ENCODE measurements at regions not wholly inside any gene's neighbourhood (a gene's known extent, or its start where the extent isn't known, plus 50 kb on each side); places are given as distances from the start of the nearest gene placed in this dataset.

DNA sequence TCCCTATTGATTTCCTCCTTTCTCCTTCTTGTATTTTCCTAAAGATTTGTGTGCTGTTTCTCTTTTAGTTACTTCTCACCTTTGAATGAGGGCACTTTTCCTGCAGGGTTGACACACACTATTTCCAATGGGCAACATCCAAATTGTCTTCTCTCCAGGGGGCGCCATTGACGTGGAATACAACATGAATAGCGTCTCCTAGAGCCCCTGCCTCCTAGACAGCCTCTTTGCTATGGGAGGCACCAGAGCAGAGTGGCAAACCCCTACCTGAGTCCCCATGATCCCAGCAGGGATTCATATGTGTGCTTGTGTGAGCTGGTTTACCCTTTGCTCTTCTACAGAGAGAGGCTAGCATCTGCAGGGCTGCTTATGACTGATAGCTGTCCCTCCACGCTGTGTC lies 61.3 kb upstream of the ITSN2 start:
- TF ChIP-seq, protein P1, sequence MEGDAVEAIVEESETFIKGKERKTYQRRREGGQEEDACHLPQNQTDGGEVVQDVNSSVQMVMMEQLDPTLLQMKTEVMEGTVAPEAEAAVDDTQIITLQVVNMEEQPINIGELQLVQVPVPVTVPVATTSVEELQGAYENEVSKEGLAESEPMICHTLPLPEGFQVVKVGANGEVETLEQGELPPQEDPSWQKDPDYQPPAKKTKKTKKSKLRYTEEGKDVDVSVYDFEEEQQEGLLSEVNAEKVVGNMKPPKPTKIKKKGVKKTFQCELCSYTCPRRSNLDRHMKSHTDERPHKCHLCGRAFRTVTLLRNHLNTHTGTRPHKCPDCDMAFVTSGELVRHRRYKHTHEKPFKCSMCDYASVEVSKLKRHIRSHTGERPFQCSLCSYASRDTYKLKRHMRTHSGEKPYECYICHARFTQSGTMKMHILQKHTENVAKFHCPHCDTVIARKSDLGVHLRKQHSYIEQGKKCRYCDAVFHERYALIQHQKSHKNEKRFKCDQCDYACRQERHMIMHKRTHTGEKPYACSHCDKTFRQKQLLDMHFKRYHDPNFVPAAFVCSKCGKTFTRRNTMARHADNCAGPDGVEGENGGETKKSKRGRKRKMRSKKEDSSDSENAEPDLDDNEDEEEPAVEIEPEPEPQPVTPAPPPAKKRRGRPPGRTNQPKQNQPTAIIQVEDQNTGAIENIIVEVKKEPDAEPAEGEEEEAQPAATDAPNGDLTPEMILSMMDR (IDR thresholded peaks at IDR 0.05): peak in 6 of 7 experiments; percentile 24 to 67 (median 52)
- no peak for TF ChIP-seq POLR2A (IDR thresholded peaks at IDR 0.05)
